SKM-1 treated with dmso at 0.1 percent for 144 hours (cell line): ENCODE measurements at regions not wholly inside any gene's neighbourhood (a gene's known extent, or its start where the extent isn't known, plus 50 kb on each side); places are given as distances from the start of the nearest gene placed in this dataset.
"Not testable (repeated sequence)": the region's sequence is repeated elsewhere in the genome, so short reads cannot be mapped to it uniquely, and the experiment has no call there.

Experiments used
- DNase-seq: peaks from one replicate; lab custom pipeline; 2025; ENCODE audit not compliant: unreplicated experiment; lab: John Stamatoyannopoulos, UW

- DNase-seq = no peak
Observed at GRCh38 chr1:113185463-113186104, 112.6 kb downstream of the LRIG2 start.

- no peak for DNase-seq
Observed at GRCh38 chr1:113190078-113190477, 117.1 kb downstream of the LRIG2 start.

GRCh38 chr1:113190930-113191329 lies 117.9 kb downstream of the LRIG2 start:
- no peak for DNase-seq

GRCh38 chr1:113191579-113192076 lies 118.6 kb downstream of the LRIG2 start:
- no peak for DNase-seq

GRCh38 chr1:113192242-113192641 lies 119.2 kb downstream of the LRIG2 start:
- peak; percentile 76 for DNase-seq

- no peak for DNase-seq
Observed at GRCh38 chr1:113192980-113193379, 120.0 kb downstream of the LRIG2 start.

GRCh38 chr1:113194846-113195830 lies 122.1 kb downstream of the LRIG2 start:
- no peak for DNase-seq

- no peak for DNase-seq
Observed at GRCh38 chr1:113197719-113198330, 124.8 kb downstream of the LRIG2 start.

GRCh38 chr1:113198806-113199205 lies 125.8 kb downstream of the LRIG2 start:
- no peak for DNase-seq

- DNase-seq = no peak
Observed at GRCh38 chr1:113199760-113200455, 126.9 kb downstream of the LRIG2 start.

- DNase-seq = no peak
Observed at GRCh38 chr1:113201560-113201959, 128.6 kb downstream of the LRIG2 start.

- DNase-seq = no peak
Observed at GRCh38 chr1:113205980-113206766, 133.2 kb downstream of the LRIG2 start.

GRCh38 chr1:113207019-113207418 lies 134.0 kb downstream of the LRIG2 start:
- DNase-seq = no peak

GRCh38 chr1:113207457-113207856 lies 134.5 kb downstream of the LRIG2 start:
- DNase-seq = no peak

- not testable (repeated sequence) for DNase-seq
Observed at GRCh38 chr1:113208425-113208824, 135.4 kb downstream of the LRIG2 start.

GRCh38 chr1:113210248-113210647 lies 137.2 kb downstream of the LRIG2 start:
- no peak for DNase-seq

GRCh38 chr1:113211467-113211866 lies 138.5 kb downstream of the LRIG2 start:
- no peak for DNase-seq

- no peak for DNase-seq
Observed at GRCh38 chr1:113215015-113215414, 142.0 kb downstream of the LRIG2 start.

GRCh38 chr1:113216664-113217063 lies 143.7 kb downstream of the LRIG2 start:
- DNase-seq = no peak
